ENCODE measurements at regions not wholly inside any gene's neighbourhood (a gene's known extent, or its start where the extent isn't known, plus 50 kb on each side); places are given as distances from the start of the nearest gene placed in this dataset.

- no peaks in the 10 kb centered on the region for H3K4me1 ChIP-seq
- no peak for TF ChIP-seq POLR2A (IDR thresholded peaks at IDR 0.05)
- TF ChIP-seq CTCF (IDR thresholded peaks at IDR 0.05), result no peak
- 70 to 82% methylated on average over 5 of the region's 5 CpGs for WGBS, 2 donors
- DNase-seq, result no peak
- intact Hi-C loops (cut with DNase I), result no loop called here
- H3K27me3 ChIP-seq, result no peaks in the 10 kb centered on the region
- no peak overlapping the region for H3K4me3 ChIP-seq (replicated peaks in 1 of 3)
- H3K27ac ChIP-seq, result no peak overlapping the region
- H3K36me3 ChIP-seq, result no peaks in the 10 kb centered on the region
- H3K9me3 ChIP-seq, result no peaks in the 10 kb centered on the region
These were observed 216.6 kb upstream of the LHX5 start for GRCh38 chr12:113688313-113688712.

GRCh38 chr12:113684908-113685782, 213.5 kb upstream of the LHX5 start:
- intact Hi-C loops (cut with DNase I), result no loop called here

GRCh38 chr12:113684053-113684907, 212.6 kb upstream of the LHX5 start:
- intact Hi-C loops (cut with DNase I), result no loop called here
- 57 to 61% methylated on average over 12 to 13 of the region's 13 CpGs for WGBS, 2 donors
- Histone ChIP-seq H3K4me3 (replicated peaks in 1 of 3) (no peak overlapping the region), H3K36me3 (no peaks in the 10 kb centered on the region), H3K9me3 (no peaks in the 10 kb centered on the region), H3K27ac (no peak overlapping the region), H3K4me1 (no peaks in the 10 kb centered on the region), H3K27me3 (no peaks in the 10 kb centered on the region)
- no peak for DNase-seq
- TF ChIP-seq CTCF (IDR thresholded peaks at IDR 0.05) (no peak), POLR2A (IDR thresholded peaks at IDR 0.05) (no peak)

More at GRCh38 chr12:113684908-113685782, 213.5 kb upstream of the LHX5 start:
- H3K4me1 ChIP-seq, result no peaks in the 10 kb centered on the region
- H3K4me3 ChIP-seq (replicated peaks in 1 of 3), result no peak overlapping the region
- no peak for DNase-seq
- no peaks in the 10 kb centered on the region for H3K9me3 ChIP-seq
- 39 to 64% methylated on average over 14 to 18 of the region's 20 CpGs for WGBS, 2 donors
- H3K27ac ChIP-seq, result no peak overlapping the region
- H3K27me3 ChIP-seq, result no peaks in the 10 kb centered on the region
- TF ChIP-seq CTCF (IDR thresholded peaks at IDR 0.05), result no peak
- no peak for TF ChIP-seq POLR2A (IDR thresholded peaks at IDR 0.05)
- no peaks in the 10 kb centered on the region for H3K36me3 ChIP-seq

GRCh38 chr12:113683574-113683973, 211.9 kb upstream of the LHX5 start:
- no peak for TF ChIP-seq CTCF (IDR thresholded peaks at IDR 0.05)
- TF ChIP-seq POLR2A (IDR thresholded peaks at IDR 0.05), result no peak
- 45 to 53% methylated on average over 4 to 6 of the region's 7 CpGs for WGBS, 2 donors

More at GRCh38 chr12:113683574-113683973, 211.9 kb upstream of the LHX5 start:
- Histone ChIP-seq H3K27me3 (no peaks in the 10 kb centered on the region), H3K4me1 (no peaks in the 10 kb centered on the region), H3K4me3 (replicated peaks in 1 of 3) (no peak overlapping the region), H3K9me3 (no peaks in the 10 kb centered on the region), H3K27ac (no peak overlapping the region), H3K36me3 (no peaks in the 10 kb centered on the region)
- DNase-seq, result no peak
- intact Hi-C loops (cut with DNase I), result no loop called here
